ENCODE measurements at regions not wholly inside any gene's neighbourhood (a gene's known extent, or its start where the extent isn't known, plus 50 kb on each side); places are given as distances from the start of the nearest gene placed in this dataset.

GRCh38 chr14:44162197-44162596 lies 344.9 kb downstream of the FSCB start:
- H3K27me3 ChIP-seq (replicated peaks; ENCODE audit: control insufficient read depth, insufficient read depth, low read length), result no peaks in the 10 kb centered on the region
- Mint-ChIP-seq H3K36me3 (ENCODE audit: insufficient read depth, unreplicated experiment) (no peaks in the 10 kb centered on the region), H3K4me1 (ENCODE audit: low read depth, unreplicated experiment) (no peaks in the 10 kb centered on the region), H3K9me3 (ENCODE audit: unreplicated experiment) (no peaks in the 10 kb centered on the region), H3K4me3 (ENCODE audit: unreplicated experiment) (no peak overlapping the region), H3K27me3 (ENCODE audit: insufficient read depth, unreplicated experiment) (no peaks in the 10 kb centered on the region), H3K27ac (ENCODE audit: unreplicated experiment) (no peak overlapping the region)
- BruUV-seq (replicated peaks), result no TSS peak
- DNase-seq, result no peak
- H3K9me3 ChIP-seq, result peaks cover 8% of the 10 kb centered on the region; the same call in 1 of the 2 replicates
- POLR2A ChIA-PET, result no interaction called here
- no peaks in the 10 kb centered on the region for H3K36me3 ChIP-seq (ENCODE audit: control insufficient read depth, insufficient read depth, low read length)
- no peak for TF ChIP-seq CTCF (IDR thresholded peaks at IDR 0.05; ENCODE audit: insufficient read depth in 1 of 2, low read depth in 1 of 2, low read length in 1 of 2, severe bottlenecking in 1 of 2, unreplicated experiment in 1 of 2)
- H3K4me1 ChIP-seq, result no peaks in the 10 kb centered on the region
- intact Hi-C loops (cut with micrococcal nuclease; ENCODE audit: unreplicated experiment), result no loop called here
- CTCF ChIA-PET, result no interaction called here
- no peak overlapping the region for H3K4me3 ChIP-seq (ENCODE audit: low read depth, low read length)

GRCh38 chr14:44154874-44155273 lies 352.2 kb downstream of the FSCB start:
- TF ChIP-seq CTCF (IDR thresholded peaks at IDR 0.05; ENCODE audit: insufficient read depth in 1 of 2, low read depth in 1 of 2, low read length in 1 of 2, severe bottlenecking in 1 of 2, unreplicated experiment in 1 of 2), result no peak
- intact Hi-C loops (cut with micrococcal nuclease; ENCODE audit: unreplicated experiment), result no loop called here
- Mint-ChIP-seq H3K27ac (ENCODE audit: unreplicated experiment) (no peak overlapping the region), H3K9me3 (ENCODE audit: unreplicated experiment) (no peaks in the 10 kb centered on the region), H3K4me3 (ENCODE audit: unreplicated experiment) (no peak overlapping the region), H3K36me3 (ENCODE audit: insufficient read depth, unreplicated experiment) (no peaks in the 10 kb centered on the region), H3K4me1 (ENCODE audit: low read depth, unreplicated experiment) (no peaks in the 10 kb centered on the region), H3K27me3 (ENCODE audit: insufficient read depth, unreplicated experiment) (no peaks in the 10 kb centered on the region)
- no TSS peak for BruUV-seq (replicated peaks)
- Histone ChIP-seq H3K4me3 (ENCODE audit: low read depth, low read length) (no peak overlapping the region), H3K9me3 (peaks cover 5% of the 10 kb centered on the region; the same call in 1 of the 2 replicates), H3K36me3 (ENCODE audit: control insufficient read depth, insufficient read depth, low read length) (no peaks in the 10 kb centered on the region), H3K27me3 (replicated peaks; ENCODE audit: control insufficient read depth, insufficient read depth, low read length) (no peaks in the 10 kb centered on the region), H3K4me1 (no peaks in the 10 kb centered on the region)
- DNase-seq, result no peak
- ChIA-PET CTCF (no interaction called here), POLR2A (no interaction called here)

GRCh38 chr14:44154446-44154845 lies 352.6 kb downstream of the FSCB start:
- no peaks in the 10 kb centered on the region for H3K36me3 Mint-ChIP-seq (ENCODE audit: insufficient read depth, unreplicated experiment)
- no peak overlapping the region for H3K4me3 Mint-ChIP-seq (ENCODE audit: unreplicated experiment)

More at GRCh38 chr14:44154446-44154845, 352.6 kb downstream of the FSCB start:
- BruUV-seq (replicated peaks), result no TSS peak
- H3K4me1 ChIP-seq, result no peaks in the 10 kb centered on the region
- H3K9me3 ChIP-seq, result peaks cover 5% of the 10 kb centered on the region; the same call in 1 of the 2 replicates
- Mint-ChIP-seq H3K4me1 (ENCODE audit: low read depth, unreplicated experiment) (no peaks in the 10 kb centered on the region), H3K27me3 (ENCODE audit: insufficient read depth, unreplicated experiment) (no peaks in the 10 kb centered on the region), H3K27ac (ENCODE audit: unreplicated experiment) (no peak overlapping the region), H3K9me3 (ENCODE audit: unreplicated experiment) (no peaks in the 10 kb centered on the region)
- no peaks in the 10 kb centered on the region for H3K36me3 ChIP-seq (ENCODE audit: control insufficient read depth, insufficient read depth, low read length)
- POLR2A ChIA-PET, result no interaction called here
- CTCF ChIA-PET, result no interaction called here
- no peaks in the 10 kb centered on the region for H3K27me3 ChIP-seq (replicated peaks; ENCODE audit: control insufficient read depth, insufficient read depth, low read length)
- no peak for TF ChIP-seq CTCF (IDR thresholded peaks at IDR 0.05; ENCODE audit: insufficient read depth in 1 of 2, low read depth in 1 of 2, low read length in 1 of 2, severe bottlenecking in 1 of 2, unreplicated experiment in 1 of 2)
- no peak overlapping the region for H3K4me3 ChIP-seq (ENCODE audit: low read depth, low read length)
- intact Hi-C loops (cut with micrococcal nuclease; ENCODE audit: unreplicated experiment), result no loop called here
- no peak for DNase-seq

All from Caco-2 (cell line).